ENCODE measurements at regions not wholly inside any gene's neighbourhood (a gene's known extent, or its start where the extent isn't known, plus 50 kb on each side); places are given as distances from the start of the nearest gene placed in this dataset.
A peak's percentile ranks its signal among the peaks of the same experiment; 100 is the strongest.

DNA sequence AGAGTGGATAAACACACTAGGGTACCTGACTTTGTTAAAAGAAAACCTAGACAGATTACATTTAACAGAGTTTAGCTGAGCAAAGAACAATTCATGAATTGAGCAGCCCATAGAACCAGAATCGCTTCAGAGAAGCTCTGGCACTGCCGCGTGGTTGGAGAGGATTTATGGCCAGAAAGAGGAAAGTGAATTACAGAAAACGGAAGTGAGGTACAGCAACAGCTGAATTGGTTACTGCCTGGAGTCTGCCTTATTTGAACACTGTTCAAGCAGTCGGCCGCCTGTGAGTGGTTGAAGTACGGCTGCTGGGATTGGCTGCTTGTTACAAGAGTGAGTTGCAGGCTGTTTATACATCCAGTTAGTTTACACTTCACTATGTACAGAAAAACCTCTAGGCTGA lies 253.8 kb upstream of the CDYL start:
- H3K27me3 ChIP-seq (ENCODE audit: control insufficient read depth in 3 of 3, insufficient read depth in 3 of 3, low read depth in 1 of 3, low read length in 3 of 3) = no peaks in the 10 kb centered on the region
- no peak overlapping the region for H4K91ac ChIP-seq (ENCODE audit: low read depth, low read length, poor library complexity)
- no peak overlapping the region for H3K4me3 ChIP-seq (ENCODE audit: low read length in 2 of 2)
- H2AK5ac ChIP-seq (ENCODE audit: low read depth, low read length) = no peak overlapping the region
- H2BK15ac ChIP-seq (ENCODE audit: low read length) = no peak overlapping the region
- H3K23ac ChIP-seq (ENCODE audit: low read depth, low read length, poor library complexity) = no peak overlapping the region
- H2BK120ac ChIP-seq (ENCODE audit: low read depth, low read length) = no peak overlapping the region
- H3K14ac ChIP-seq (ENCODE audit: low read length) = no peak overlapping the region
- no peak overlapping the region for H4K8ac ChIP-seq (ENCODE audit: low read depth, low read length)
- H3K79me1 ChIP-seq (ENCODE audit: low read depth, low read length) = no peaks in the 10 kb centered on the region
- no peaks in the 10 kb centered on the region for H3K9me3 ChIP-seq (replicated peaks in 1 of 2; ENCODE audit: control insufficient read depth in 2 of 2, insufficient read depth in 1 of 2, low read depth in 1 of 2, low read length in 2 of 2)
- DNase-seq (ENCODE audit: low spot score) = no peak
- H3K4me1 ChIP-seq (ENCODE audit: control insufficient read depth in 2 of 2, insufficient read depth in 1 of 2, low read depth in 1 of 2, low read length in 2 of 2) = peaks cover 0 to 1% of the 10 kb centered on the region in 2 donors
- H3K36me3 ChIP-seq (replicated peaks in 1 of 2; ENCODE audit: control insufficient read depth in 2 of 2, insufficient read depth in 2 of 2, low read length in 2 of 2) = no peaks in the 10 kb centered on the region
- no peak overlapping the region for H3K18ac ChIP-seq (ENCODE audit: low read length)
- no peak overlapping the region for H3K27ac ChIP-seq (replicated peaks; ENCODE audit: low read length)
- H3K4ac ChIP-seq (ENCODE audit: low read length) = no peak overlapping the region
- no peak overlapping the region for H3K4me2 ChIP-seq (ENCODE audit: insufficient read depth, low read length, poor library complexity, severe bottlenecking)
- no peak overlapping the region for H2AFZ ChIP-seq (ENCODE audit: low read length)
- H2BK5ac ChIP-seq (ENCODE audit: low read length) = no peak overlapping the region
- no CpG with 5 or more reads among the region's 7 CpGs for WGBS, 2 donors (ENCODE audit: extremely low coverage in 2 of 2, insufficient read length in 2 of 2, insufficient replicate concordance in 1 of 2)
- no peak overlapping the region for H3K9ac ChIP-seq (ENCODE audit: low read depth, low read length, poor library complexity)
- H2BK12ac ChIP-seq (ENCODE audit: low read length) = no peak overlapping the region

DNA sequence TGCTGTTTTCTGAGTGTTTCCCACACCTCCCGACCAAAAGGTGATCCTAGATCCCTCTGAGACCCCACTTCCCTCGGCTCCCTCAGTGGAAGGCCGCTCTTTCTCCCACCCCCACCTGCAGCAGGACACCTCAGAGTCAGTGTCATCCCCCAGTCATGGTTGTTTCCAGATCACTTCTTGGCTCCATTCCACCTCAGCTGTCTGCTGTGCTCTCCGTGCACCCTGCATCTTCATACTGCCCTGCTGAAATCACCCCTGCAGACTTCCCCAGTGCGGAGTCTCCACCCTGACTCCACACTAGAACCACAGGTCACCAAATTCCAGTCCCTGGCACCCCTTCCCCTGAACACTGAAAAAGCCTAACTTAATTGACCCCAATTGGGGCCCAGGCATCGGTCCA lies 255.1 kb upstream of the CDYL start:
- H3K9me3 ChIP-seq (replicated peaks in 1 of 2; ENCODE audit: control insufficient read depth in 2 of 2, insufficient read depth in 1 of 2, low read depth in 1 of 2, low read length in 2 of 2) = no peaks in the 10 kb centered on the region
- H3K4me3 ChIP-seq (ENCODE audit: low read length in 2 of 2) = no peak overlapping the region

GRCh38 chr6:4518506-4518905 lies 257.7 kb upstream of the CDYL start:
- WGBS, 2 donors (ENCODE audit: extremely low coverage in 2 of 2, insufficient read length in 2 of 2, insufficient replicate concordance in 1 of 2) = no CpG with 5 or more reads among the region's 2 CpGs

More for the DNA sequence above, 255.1 kb upstream of the CDYL start:
- no peak overlapping the region for H3K27ac ChIP-seq (replicated peaks; ENCODE audit: low read length)
- H2BK5ac ChIP-seq (ENCODE audit: low read length) = no peak overlapping the region
- no peak overlapping the region for H3K9ac ChIP-seq (ENCODE audit: low read depth, low read length, poor library complexity)
- no peaks in the 10 kb centered on the region for H3K36me3 ChIP-seq (replicated peaks in 1 of 2; ENCODE audit: control insufficient read depth in 2 of 2, insufficient read depth in 2 of 2, low read length in 2 of 2)
- no peak overlapping the region for H2AFZ ChIP-seq (ENCODE audit: low read length)
- no peaks in the 10 kb centered on the region for H3K79me1 ChIP-seq (ENCODE audit: low read depth, low read length)
- no peak overlapping the region for H3K23ac ChIP-seq (ENCODE audit: low read depth, low read length, poor library complexity)
- no peak overlapping the region for H2BK120ac ChIP-seq (ENCODE audit: low read depth, low read length)
- H3K4me2 ChIP-seq (ENCODE audit: insufficient read depth, low read length, poor library complexity, severe bottlenecking) = no peak overlapping the region
- H3K14ac ChIP-seq (ENCODE audit: low read length) = no peak overlapping the region
- H3K27me3 ChIP-seq (ENCODE audit: control insufficient read depth in 3 of 3, insufficient read depth in 3 of 3, low read depth in 1 of 3, low read length in 3 of 3) = no peaks in the 10 kb centered on the region
- DNase-seq (ENCODE audit: low spot score) = no peak
- H2BK15ac ChIP-seq (ENCODE audit: low read length) = no peak overlapping the region
- H4K8ac ChIP-seq (ENCODE audit: low read depth, low read length) = no peak overlapping the region
- peaks cover 0 to 1% of the 10 kb centered on the region in 2 donors for H3K4me1 ChIP-seq (ENCODE audit: control insufficient read depth in 2 of 2, insufficient read depth in 1 of 2, low read depth in 1 of 2, low read length in 2 of 2)
- no CpG with 5 or more reads among the region's 6 CpGs for WGBS, 2 donors (ENCODE audit: extremely low coverage in 2 of 2, insufficient read length in 2 of 2, insufficient replicate concordance in 1 of 2)
- no peak overlapping the region for H2AK5ac ChIP-seq (ENCODE audit: low read depth, low read length)
- no peak overlapping the region for H4K91ac ChIP-seq (ENCODE audit: low read depth, low read length, poor library complexity)
- no peak overlapping the region for H2BK12ac ChIP-seq (ENCODE audit: low read length)
- peak overlapping the region; percentile 53 for H3K18ac ChIP-seq (ENCODE audit: low read length)
- H3K4ac ChIP-seq (ENCODE audit: low read length) = no peak overlapping the region

GRCh38 chr6:4516206-4516605 lies 260.0 kb upstream of the CDYL start:
- Histone ChIP-seq H3K9me3 (replicated peaks in 1 of 2; ENCODE audit: control insufficient read depth in 2 of 2, insufficient read depth in 1 of 2, low read depth in 1 of 2, low read length in 2 of 2) (no peaks in the 10 kb centered on the region), H2BK5ac (ENCODE audit: low read length) (no peak overlapping the region), H4K8ac (ENCODE audit: low read depth, low read length) (no peak overlapping the region), H3K18ac (ENCODE audit: low read length) (no peak overlapping the region), H3K27me3 (ENCODE audit: control insufficient read depth in 3 of 3, insufficient read depth in 3 of 3, low read depth in 1 of 3, low read length in 3 of 3) (no peaks in the 10 kb centered on the region), H2AK5ac (ENCODE audit: low read depth, low read length) (no peak overlapping the region), H2BK15ac (ENCODE audit: low read length) (no peak overlapping the region), H4K91ac (ENCODE audit: low read depth, low read length, poor library complexity) (no peak overlapping the region), H3K4ac (ENCODE audit: low read length) (no peak overlapping the region), H3K4me2 (ENCODE audit: insufficient read depth, low read length, poor library complexity, severe bottlenecking) (no peak overlapping the region), H2BK120ac (ENCODE audit: low read depth, low read length) (no peak overlapping the region), H3K36me3 (replicated peaks in 1 of 2; ENCODE audit: control insufficient read depth in 2 of 2, insufficient read depth in 2 of 2, low read length in 2 of 2) (no peaks in the 10 kb centered on the region), H3K27ac (replicated peaks; ENCODE audit: low read length) (no peak overlapping the region), H3K79me1 (ENCODE audit: low read depth, low read length) (no peaks in the 10 kb centered on the region), H3K4me1 (ENCODE audit: control insufficient read depth in 2 of 2, insufficient read depth in 1 of 2, low read depth in 1 of 2, low read length in 2 of 2) (peaks cover 0 to 1% of the 10 kb centered on the region in 2 donors), H2AFZ (ENCODE audit: low read length) (no peak overlapping the region), H3K9ac (ENCODE audit: low read depth, low read length, poor library complexity) (no peak overlapping the region), H3K23ac (ENCODE audit: low read depth, low read length, poor library complexity) (no peak overlapping the region), H3K14ac (ENCODE audit: low read length) (no peak overlapping the region), H2BK12ac (ENCODE audit: low read length) (no peak overlapping the region), H3K4me3 (ENCODE audit: low read length in 2 of 2) (no peak overlapping the region)
- no peak for DNase-seq (ENCODE audit: low spot score)
- no CpG with 5 or more reads among the region's 5 CpGs for WGBS, 2 donors (ENCODE audit: extremely low coverage in 2 of 2, insufficient read length in 2 of 2, insufficient replicate concordance in 1 of 2)

More at GRCh38 chr6:4518506-4518905, 257.7 kb upstream of the CDYL start:
- Histone ChIP-seq H3K4ac (ENCODE audit: low read length) (no peak overlapping the region), H2BK120ac (ENCODE audit: low read depth, low read length) (no peak overlapping the region), H3K4me3 (ENCODE audit: low read length in 2 of 2) (no peak overlapping the region), H3K4me2 (ENCODE audit: insufficient read depth, low read length, poor library complexity, severe bottlenecking) (no peak overlapping the region), H2AK5ac (ENCODE audit: low read depth, low read length) (no peak overlapping the region), H3K23ac (ENCODE audit: low read depth, low read length, poor library complexity) (no peak overlapping the region), H2BK15ac (ENCODE audit: low read length) (no peak overlapping the region), H2BK5ac (ENCODE audit: low read length) (no peak overlapping the region), H4K91ac (ENCODE audit: low read depth, low read length, poor library complexity) (no peak overlapping the region), H3K14ac (ENCODE audit: low read length) (no peak overlapping the region), H3K4me1 (ENCODE audit: control insufficient read depth in 2 of 2, insufficient read depth in 1 of 2, low read depth in 1 of 2, low read length in 2 of 2) (peaks cover 0 to 1% of the 10 kb centered on the region in 2 donors), H3K27ac (replicated peaks; ENCODE audit: low read length) (no peak overlapping the region), H2BK12ac (ENCODE audit: low read length) (no peak overlapping the region), H3K79me1 (ENCODE audit: low read depth, low read length) (no peaks in the 10 kb centered on the region), H3K36me3 (replicated peaks in 1 of 2; ENCODE audit: control insufficient read depth in 2 of 2, insufficient read depth in 2 of 2, low read length in 2 of 2) (no peaks in the 10 kb centered on the region), H3K9ac (ENCODE audit: low read depth, low read length, poor library complexity) (no peak overlapping the region), H3K18ac (ENCODE audit: low read length) (no peak overlapping the region), H4K8ac (ENCODE audit: low read depth, low read length) (no peak overlapping the region), H3K9me3 (replicated peaks in 1 of 2; ENCODE audit: control insufficient read depth in 2 of 2, insufficient read depth in 1 of 2, low read depth in 1 of 2, low read length in 2 of 2) (no peaks in the 10 kb centered on the region), H3K27me3 (ENCODE audit: control insufficient read depth in 3 of 3, insufficient read depth in 3 of 3, low read depth in 1 of 3, low read length in 3 of 3) (no peaks in the 10 kb centered on the region), H2AFZ (ENCODE audit: low read length) (no peak overlapping the region)
- DNase-seq (ENCODE audit: low spot score) = no peak

Measured in neuronal stem cell (in vitro differentiated cells).